Thoracic aorta (tissue), 2 donors: ENCODE measurements at regions not wholly inside any gene's neighbourhood (a gene's known extent, or its start where the extent isn't known, plus 50 kb on each side); places are given as distances from the start of the nearest gene placed in this dataset.

Source experiments
- ATAC-seq: fragments of 150-250 bp; one replicate; pipeline ENCODE4 v1.8.0; 2017; ENCODE audit warnings: low read depth; ENCODE audit not compliant: insufficient number of reproducible peaks, low FRiP score
- DNase-seq: peaks from one replicate; pipeline ENCODE4 v3.0.0-alpha.2; 2020; ENCODE audit warnings: low spot score
- H3K27ac ChIP-seq, 2 donors: fragments of 200-600 bp; sonication (generic); 1 replicate in 1 of 2; 2 replicates in 1 of 2; pipeline ENCODE4 v1.5.1; 2016; ENCODE audit warnings: mild to moderate bottlenecking in 2 of 2, moderate library complexity in 2 of 2
- H3K27me3 ChIP-seq: fragments of 200-600 bp; sonication (generic); replicated peaks from 2 replicates; pipeline ENCODE4 v1.6.0; 2016; ENCODE audit warnings: mild to moderate bottlenecking; ENCODE audit not compliant: insufficient read depth
- H3K36me3 ChIP-seq: fragments of 200-600 bp; sonication (generic); one replicate; pipeline ENCODE4 v1.5.1; 2016
- H3K4me1 ChIP-seq, 2 donors: fragments of 200-600 bp; sonication (generic); 1 replicate in 1 of 2; 2 replicates in 1 of 2; pipeline versions ENCODE4 v1.5.1 to v1.6.0; 2016; ENCODE audit warnings: low read depth in 2 of 2, mild to moderate bottlenecking in 1 of 2; ENCODE audit not compliant: control insufficient read depth in 1 of 2
- H3K4me3 ChIP-seq: fragments of 200-600 bp; sonication (generic); 2 replicates; pipeline ENCODE4 v1.5.1; 2016; ENCODE audit warnings: mild to moderate bottlenecking
- H3K9me3 ChIP-seq: fragments of 200-600 bp; sonication (generic); 2 replicates; pipeline ENCODE4 v1.5.1; 2016
- TF ChIP-seq, protein P1 (sequence below): fragments of 200-600 bp; sonication (generic); IDR thresholded peaks from one replicate; pipeline ENCODE4 v1.5.1; 2019; ENCODE audit warnings: antibody characterized with exemption

DNA sequence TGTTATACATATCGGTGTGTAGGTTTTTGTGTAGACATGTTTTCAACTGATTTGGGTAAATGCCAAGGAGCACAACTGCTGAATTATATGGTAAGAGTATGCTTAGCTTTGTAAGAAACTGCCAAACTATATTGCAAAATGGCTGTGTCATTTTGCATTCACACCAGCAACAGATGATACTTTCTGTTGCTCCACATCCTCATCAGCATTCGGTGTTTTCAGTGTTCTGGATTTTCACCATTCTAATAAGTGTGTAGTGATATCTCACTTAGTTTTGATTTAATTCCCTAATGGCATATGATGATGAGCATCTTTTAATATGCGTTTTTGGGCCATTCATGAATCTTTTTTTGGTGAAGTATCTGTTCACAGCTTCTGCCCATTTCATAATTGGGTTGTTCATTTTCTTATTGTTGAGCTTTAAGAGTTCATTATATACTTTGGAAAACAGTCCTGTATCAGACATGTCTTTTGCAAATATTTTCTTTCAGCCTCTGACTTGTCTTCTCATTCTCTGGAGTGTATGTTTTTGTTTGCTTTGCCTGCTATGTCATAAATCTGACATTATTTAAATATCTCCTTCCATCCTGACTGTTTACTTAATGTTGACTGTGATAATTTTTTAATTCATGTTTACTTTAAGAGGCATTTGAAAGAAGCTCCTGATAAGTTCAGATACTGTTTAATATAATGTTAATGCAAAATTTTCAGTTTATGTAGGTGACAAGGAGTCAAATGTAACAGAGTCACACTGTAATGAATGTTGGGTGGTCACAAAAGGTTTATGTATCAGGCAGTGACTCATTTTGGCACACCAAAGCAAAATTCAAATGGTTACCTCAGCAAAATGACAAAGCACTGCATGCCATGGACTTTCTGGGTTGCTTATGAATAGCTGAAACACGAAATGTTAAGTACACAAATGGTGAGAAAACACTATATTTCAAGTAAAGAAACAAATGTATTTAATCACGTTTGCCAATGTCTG lies 181.1 kb upstream of the DAB2 start:
- no peak for DNase-seq
- TF ChIP-seq, protein P1, sequence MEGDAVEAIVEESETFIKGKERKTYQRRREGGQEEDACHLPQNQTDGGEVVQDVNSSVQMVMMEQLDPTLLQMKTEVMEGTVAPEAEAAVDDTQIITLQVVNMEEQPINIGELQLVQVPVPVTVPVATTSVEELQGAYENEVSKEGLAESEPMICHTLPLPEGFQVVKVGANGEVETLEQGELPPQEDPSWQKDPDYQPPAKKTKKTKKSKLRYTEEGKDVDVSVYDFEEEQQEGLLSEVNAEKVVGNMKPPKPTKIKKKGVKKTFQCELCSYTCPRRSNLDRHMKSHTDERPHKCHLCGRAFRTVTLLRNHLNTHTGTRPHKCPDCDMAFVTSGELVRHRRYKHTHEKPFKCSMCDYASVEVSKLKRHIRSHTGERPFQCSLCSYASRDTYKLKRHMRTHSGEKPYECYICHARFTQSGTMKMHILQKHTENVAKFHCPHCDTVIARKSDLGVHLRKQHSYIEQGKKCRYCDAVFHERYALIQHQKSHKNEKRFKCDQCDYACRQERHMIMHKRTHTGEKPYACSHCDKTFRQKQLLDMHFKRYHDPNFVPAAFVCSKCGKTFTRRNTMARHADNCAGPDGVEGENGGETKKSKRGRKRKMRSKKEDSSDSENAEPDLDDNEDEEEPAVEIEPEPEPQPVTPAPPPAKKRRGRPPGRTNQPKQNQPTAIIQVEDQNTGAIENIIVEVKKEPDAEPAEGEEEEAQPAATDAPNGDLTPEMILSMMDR = no peak
- Histone ChIP-seq H3K36me3 (no peaks in the 10 kb centered on the region), H3K4me3 (no peak overlapping the region), H3K9me3 (no peaks in the 10 kb centered on the region), H3K4me1 (no peaks in the 10 kb centered on the region), H3K27ac (no peak overlapping the region), H3K27me3 (no peaks in the 10 kb centered on the region)
- no peak for ATAC-seq

DNA sequence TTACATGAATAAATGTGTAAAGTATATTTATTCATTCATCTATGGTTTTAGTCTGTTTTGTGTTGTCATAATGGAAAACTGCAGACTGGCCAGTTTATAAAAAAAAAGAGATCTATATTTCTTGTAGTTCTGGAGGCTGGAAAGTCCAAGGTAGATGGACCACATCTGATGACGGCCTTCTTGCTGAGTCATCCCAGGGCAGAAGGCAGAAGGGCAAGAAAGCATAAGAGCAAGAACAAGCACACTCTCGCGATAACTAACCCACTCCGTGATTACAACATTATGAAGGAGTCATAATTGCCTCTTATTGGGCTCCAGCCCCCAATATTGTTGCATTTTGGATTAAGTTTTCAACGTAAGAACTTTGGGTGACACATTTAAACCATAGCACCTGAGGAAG lies 180.4 kb upstream of the DAB2 start:
- Histone ChIP-seq H3K4me3 (no peak overlapping the region), H3K36me3 (no peaks in the 10 kb centered on the region), H3K4me1 (no peaks in the 10 kb centered on the region), H3K27me3 (no peaks in the 10 kb centered on the region), H3K9me3 (no peaks in the 10 kb centered on the region), H3K27ac (no peak overlapping the region)
- no peak for DNase-seq
- TF ChIP-seq, protein P1 = no peak
- no peak for ATAC-seq

- ATAC-seq = no peak
- H3K4me1 ChIP-seq = no peaks in the 10 kb centered on the region
- TF ChIP-seq, protein P1 = no peak
These were observed 179.7 kb upstream of the DAB2 start for GRCh38 chr5:39604491-39604890.

DNA sequence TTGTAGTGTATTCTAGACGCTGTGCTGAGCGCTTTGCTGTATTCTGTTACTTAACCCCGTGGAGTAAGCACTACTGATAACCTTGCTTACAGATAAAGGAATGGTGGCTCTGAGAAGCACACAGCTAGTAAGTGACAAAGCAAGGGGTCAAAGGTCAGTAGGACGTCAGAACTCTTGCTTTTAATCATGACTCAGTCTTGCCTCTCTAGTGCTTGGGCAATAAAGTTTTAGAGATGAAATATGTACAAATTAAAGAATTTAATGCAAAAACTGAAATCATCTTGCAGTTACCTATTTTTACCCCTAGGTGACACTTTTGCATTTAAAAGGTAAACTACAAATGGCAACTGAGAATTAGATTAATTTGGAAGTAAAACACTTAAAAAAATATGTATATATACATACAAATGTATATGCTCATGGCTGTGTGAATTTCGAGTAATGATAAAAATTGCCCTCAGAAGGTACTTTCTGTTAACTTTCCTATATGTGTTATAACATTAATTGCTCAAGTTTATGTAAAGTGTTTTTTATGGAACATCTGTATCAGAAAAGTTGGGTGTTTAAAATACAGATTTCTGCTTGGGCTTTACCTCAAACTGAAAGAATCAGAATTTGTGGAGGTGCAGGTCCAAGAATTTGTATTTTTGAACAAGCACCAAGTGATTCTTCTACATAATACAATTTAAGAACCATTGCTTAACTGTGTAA lies 175.1 kb upstream of the DAB2 start:
- no peak for DNase-seq
- H3K9me3 ChIP-seq = no peaks in the 10 kb centered on the region
- no peak for ATAC-seq
- no peaks in the 10 kb centered on the region for H3K27me3 ChIP-seq
- TF ChIP-seq, protein P1 = peak; percentile 36
- no peak overlapping the region for H3K4me3 ChIP-seq
- H3K27ac ChIP-seq = no peak overlapping the region
- no peaks in the 10 kb centered on the region for H3K36me3 ChIP-seq
- no peaks in the 10 kb centered on the region for H3K4me1 ChIP-seq

More at GRCh38 chr5:39604491-39604890, 179.7 kb upstream of the DAB2 start:
- Histone ChIP-seq H3K27me3 (no peaks in the 10 kb centered on the region), H3K9me3 (no peaks in the 10 kb centered on the region), H3K27ac (no peak overlapping the region), H3K4me3 (no peak overlapping the region), H3K36me3 (no peaks in the 10 kb centered on the region)
- DNase-seq = no peak

GRCh38 chr5:39598661-39599248 lies 174.0 kb upstream of the DAB2 start:
- H3K4me3 ChIP-seq = no peak overlapping the region
- no peaks in the 10 kb centered on the region for H3K4me1 ChIP-seq
- no peaks in the 10 kb centered on the region for H3K36me3 ChIP-seq
- DNase-seq (no peak), ATAC-seq (no peak)
- no peaks in the 10 kb centered on the region for H3K9me3 ChIP-seq
- TF ChIP-seq, protein P1 = no peak
- H3K27me3 ChIP-seq = no peaks in the 10 kb centered on the region
- H3K27ac ChIP-seq = no peak overlapping the region
